Mucosa of descending colon (tissue), 3 donors: ENCODE measurements at regions not wholly inside any gene's neighbourhood (a gene's known extent, or its start where the extent isn't known, plus 50 kb on each side); places are given as distances from the start of the nearest gene placed in this dataset.

ENCODE experiments used
- ATAC-seq: fragments of 200-7000 bp; cut with Tn5 transposase; one replicate; pipeline ENCODE4 v1.9.1; 2020; ENCODE audit warnings: mild to moderate bottlenecking, moderate library complexity
- DNase-seq, 3 donors: peaks; one replicate each; pipeline ENCODE4 v3.0.0-alpha.2; 2020
- H3K36me3 ChIP-seq: fragments of 200-600 bp; one replicate; pipeline ENCODE4 v1.8.0; 2021; ENCODE audit warnings: low read depth, mild to moderate bottlenecking
- H3K4me1 ChIP-seq: fragments of 200-600 bp; one replicate; pipeline ENCODE4 v1.8.0; 2021; ENCODE audit warnings: low read depth, mild to moderate bottlenecking
- H3K4me3 ChIP-seq: fragments of 200-600 bp; one replicate; pipeline ENCODE4 v1.8.0; 2021; ENCODE audit warnings: mild to moderate bottlenecking
- H3K9me3 ChIP-seq: fragments of 200-600 bp; one replicate; pipeline ENCODE4 v1.8.0; 2021; ENCODE audit warnings: mild to moderate bottlenecking
- CTCF ChIP-seq: fragments of 200-600 bp; IDR thresholded peaks from one replicate; pipeline ENCODE4 v1.8.0; 2022; ENCODE audit warnings: antibody characterized with exemption, mild to moderate bottlenecking
- intact Hi-C, 2 donors: fragments of 100-400 bp; cut with DNase I in 1 of 2; cut with micrococcal nuclease in 1 of 2; formaldehyde crosslinking; loops; one replicate each; pipeline versions ENCODE4 v1.11.0 to v1.11.1; 2022; cut with DNase I, micrococcal nuclease
- donor health status: DM: no; HTN: no; CAD: no; lungs with moderate emphysema.
- donor health status: DM: no; HTN: no; CAD: no.
- donor health status: DM: no; HTN: yes; CAD: no.

GRCh38 chr4:83177182-83177581 is 62.7 kb upstream of the PLAC8 start:
- no peaks in the 10 kb centered on the region for H3K4me1 ChIP-seq
- no peak for DNase-seq
- intact Hi-C loops: no loop called here
- no peak for ATAC-seq
- H3K4me3 ChIP-seq: no peak overlapping the region
- no peak for TF ChIP-seq CTCF
- H3K9me3 ChIP-seq: no peaks in the 10 kb centered on the region
- H3K36me3 ChIP-seq: no peaks in the 10 kb centered on the region

GRCh38 chr4:83174844-83175414 is 60.4 kb upstream of the PLAC8 start:
- DNase-seq (peak in 1 of 3 donors; percentile 57), ATAC-seq (peak; percentile 59)
- TF ChIP-seq CTCF: no peak

GRCh38 chr4:83172371-83172770 is 57.8 kb upstream of the PLAC8 start:
- ATAC-seq (no peak), DNase-seq (no peak)
- Histone ChIP-seq H3K4me3 (no peak overlapping the region), H3K9me3 (no peaks in the 10 kb centered on the region), H3K4me1 (no peaks in the 10 kb centered on the region), H3K36me3 (no peaks in the 10 kb centered on the region)
- intact Hi-C loops: no loop called here
- no peak for TF ChIP-seq CTCF

More at GRCh38 chr4:83174844-83175414, 60.4 kb upstream of the PLAC8 start:
- Histone ChIP-seq H3K4me1 (no peaks in the 10 kb centered on the region), H3K9me3 (no peaks in the 10 kb centered on the region), H3K4me3 (no peak overlapping the region), H3K36me3 (no peaks in the 10 kb centered on the region)
- intact Hi-C loops: no loop called here

GRCh38 chr4:83171436-83172039 is 57.0 kb upstream of the PLAC8 start:
- no peak overlapping the region for H3K4me3 ChIP-seq
- no peaks in the 10 kb centered on the region for H3K36me3 ChIP-seq
- DNase-seq (no peak), ATAC-seq (no peak)
- intact Hi-C loops: no loop called here
- TF ChIP-seq CTCF: no peak
- no peaks in the 10 kb centered on the region for H3K4me1 ChIP-seq
- H3K9me3 ChIP-seq: no peaks in the 10 kb centered on the region

- DNase-seq: no peak
- Histone ChIP-seq H3K4me1 (no peaks in the 10 kb centered on the region), H3K9me3 (no peaks in the 10 kb centered on the region), H3K4me3 (no peak overlapping the region), H3K36me3 (no peaks in the 10 kb centered on the region)
- intact Hi-C loops: no loop called here
- no peak for TF ChIP-seq CTCF
- ATAC-seq: no peak
Observed at GRCh38 chr4:83170952-83171399, 56.4 kb upstream of the PLAC8 start.
